ENCODE measurements at regions not wholly inside any gene's neighbourhood (a gene's known extent, or its start where the extent isn't known, plus 50 kb on each side); places are given as distances from the start of the nearest gene placed in this dataset.

DNA sequence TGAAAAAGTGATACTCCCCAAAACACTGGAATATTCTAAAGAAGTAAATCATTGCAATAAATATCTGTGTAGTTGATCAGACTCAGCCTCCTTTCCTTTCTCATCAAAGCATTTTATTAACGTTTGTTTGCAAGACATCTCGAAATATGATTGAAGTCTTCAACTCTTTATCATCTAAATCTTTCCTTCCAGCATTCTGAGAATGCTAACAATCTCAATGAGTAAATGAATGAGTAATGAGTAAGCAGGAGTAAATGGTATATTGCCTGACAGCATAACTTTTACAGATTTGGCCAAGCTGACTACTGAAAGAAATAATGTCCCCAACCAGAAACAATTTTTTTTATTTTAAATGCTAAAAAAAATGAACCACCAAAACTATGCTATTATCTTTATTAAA lies 157.1 kb downstream of the SLCO4C1 start:
- Histone ChIP-seq H4K91ac (replicated peaks; ENCODE audit: insufficient read length, low read length) (no peak overlapping the region), H3K9me3 (ENCODE audit: insufficient read depth in 2 of 2, low read depth in 1 of 2, low read length in 1 of 2) (no peaks in the 10 kb centered on the region), H3K4me3 (ENCODE audit: extremely low read depth in 1 of 4, insufficient read depth in 2 of 4, low read depth in 3 of 4, low read length in 4 of 4) (no peak overlapping the region), H2AFZ (ENCODE audit: low read length) (no peak overlapping the region), H3K36me3 (ENCODE audit: control insufficient read depth in 2 of 4, insufficient read depth in 4 of 4, low read length in 3 of 4) (0 out of 8 replicates have a peak, but pooled peaks cover 0 to 2% (median 0%) of the 10 kb centered on the region in 4 experiments), H3K27ac (ENCODE audit: low read depth, low read length) (no peak overlapping the region), H2BK20ac (ENCODE audit: low read length) (no peak overlapping the region), H2BK5ac (ENCODE audit: low read depth, low read length) (no peak overlapping the region), H3K79me1 (ENCODE audit: low read depth, low read length) (no peaks in the 10 kb centered on the region), H2AK5ac (ENCODE audit: low read depth, low read length) (no peak overlapping the region), H3K56ac (replicated peaks; ENCODE audit: insufficient read length, low read depth, low read length) (no peak overlapping the region), H3K23me2 (ENCODE audit: low read depth, low read length) (no peaks in the 10 kb centered on the region), H4K20me1 (replicated peaks in 1 of 2; ENCODE audit: control insufficient read depth in 1 of 2, insufficient read depth in 2 of 2, low read length in 2 of 2) (no peaks in the 10 kb centered on the region), H2BK120ac (replicated peaks; ENCODE audit: low read depth, low read length) (no peak overlapping the region), H3K18ac (ENCODE audit: extremely low read depth, low read length) (no peak overlapping the region), H3K4me2 (ENCODE audit: insufficient read depth in 1 of 2, low read depth in 2 of 2, low read length in 2 of 2) (no peak overlapping the region), H3K14ac (ENCODE audit: insufficient read length) (no peak overlapping the region), H3K27me3 (replicated peaks in 1 of 4; ENCODE audit: control insufficient read depth in 3 of 4, extremely low read depth in 1 of 4, insufficient read depth in 3 of 4, low read length in 3 of 4) (no peaks in the 10 kb centered on the region), H4K8ac (ENCODE audit: extremely low read depth, insufficient read depth, low read length) (no peak overlapping the region), H3K4ac (replicated peaks; ENCODE audit: insufficient read length, low read depth, low read length) (no peak overlapping the region), H2BK15ac (ENCODE audit: low read length) (no peak overlapping the region), H3K23ac (ENCODE audit: insufficient read length) (no peak overlapping the region), H3K9ac (replicated peaks in 1 of 4; ENCODE audit: extremely low read depth in 1 of 4, low read depth in 3 of 4, low read length in 3 of 4) (no peak overlapping the region), H4K5ac (ENCODE audit: insufficient read length, low read depth, low read length) (no peak overlapping the region), H2BK12ac (ENCODE audit: low read depth, low read length) (no peak overlapping the region), H3K4me1 (replicated peaks in 1 of 4; ENCODE audit: control insufficient read depth in 3 of 4, insufficient read depth in 4 of 4, low read length in 3 of 4) (no peaks in the 10 kb centered on the region), H3K79me2 (ENCODE audit: control insufficient read depth in 1 of 2, insufficient read depth in 2 of 2, low read length in 2 of 2) (no peaks in the 10 kb centered on the region)
- FAIRE-seq = no peak
- DNase-seq (ENCODE audit: low read depth in 1 of 2, low spot score in 2 of 2) = no peak
- no peak for TF ChIP-seq EGR1 (IDR thresholded peaks at IDR 0.05; ENCODE audit: borderline replicate concordance, low read depth, low read length)
- TF ChIP-seq CEBPB (IDR thresholded peaks at IDR 0.05; ENCODE audit: low read depth, low read length) = no peak
- no peak for TF ChIP-seq YY1 (IDR thresholded peaks at IDR 0.05; ENCODE audit: low read depth, low read length)
- TF ChIP-seq, protein P1, sequence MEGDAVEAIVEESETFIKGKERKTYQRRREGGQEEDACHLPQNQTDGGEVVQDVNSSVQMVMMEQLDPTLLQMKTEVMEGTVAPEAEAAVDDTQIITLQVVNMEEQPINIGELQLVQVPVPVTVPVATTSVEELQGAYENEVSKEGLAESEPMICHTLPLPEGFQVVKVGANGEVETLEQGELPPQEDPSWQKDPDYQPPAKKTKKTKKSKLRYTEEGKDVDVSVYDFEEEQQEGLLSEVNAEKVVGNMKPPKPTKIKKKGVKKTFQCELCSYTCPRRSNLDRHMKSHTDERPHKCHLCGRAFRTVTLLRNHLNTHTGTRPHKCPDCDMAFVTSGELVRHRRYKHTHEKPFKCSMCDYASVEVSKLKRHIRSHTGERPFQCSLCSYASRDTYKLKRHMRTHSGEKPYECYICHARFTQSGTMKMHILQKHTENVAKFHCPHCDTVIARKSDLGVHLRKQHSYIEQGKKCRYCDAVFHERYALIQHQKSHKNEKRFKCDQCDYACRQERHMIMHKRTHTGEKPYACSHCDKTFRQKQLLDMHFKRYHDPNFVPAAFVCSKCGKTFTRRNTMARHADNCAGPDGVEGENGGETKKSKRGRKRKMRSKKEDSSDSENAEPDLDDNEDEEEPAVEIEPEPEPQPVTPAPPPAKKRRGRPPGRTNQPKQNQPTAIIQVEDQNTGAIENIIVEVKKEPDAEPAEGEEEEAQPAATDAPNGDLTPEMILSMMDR (IDR thresholded peaks at IDR 0.05; ENCODE audit: control extremely low read depth in 1 of 3, insufficient read depth in 1 of 3, low read depth in 1 of 3, low read length in 3 of 3) = no peak
- TF ChIP-seq BCL11A (IDR thresholded peaks at IDR 0.05; ENCODE audit: low read depth in 2 of 2, low read length in 2 of 2) = no peak
- ChIA-PET CTCF (ENCODE audit: partially characterized antibody) (no interaction called here), POLR2A (ENCODE audit: partially characterized antibody) (no interaction called here)
- 88% methylated on average over 2 of the region's 2 CpGs; no CpG with 5 or more reads in 1 of the 2 experiments for WGBS, 2 experiments (ENCODE audit: extremely low coverage in 1 of 2, insufficient coverage in 1 of 2, insufficient read length in 1 of 2, insufficient replicate concordance in 2 of 2, low coverage in 1 of 2, low lambda C conversion rate in 2 of 2, missing lambda C conversion rate in 1 of 2)

All from H1 (cell line).